ENCODE measurements at regions not wholly inside any gene's neighbourhood (a gene's known extent, or its start where the extent isn't known, plus 50 kb on each side); places are given as distances from the start of the nearest gene placed in this dataset.

DNA sequence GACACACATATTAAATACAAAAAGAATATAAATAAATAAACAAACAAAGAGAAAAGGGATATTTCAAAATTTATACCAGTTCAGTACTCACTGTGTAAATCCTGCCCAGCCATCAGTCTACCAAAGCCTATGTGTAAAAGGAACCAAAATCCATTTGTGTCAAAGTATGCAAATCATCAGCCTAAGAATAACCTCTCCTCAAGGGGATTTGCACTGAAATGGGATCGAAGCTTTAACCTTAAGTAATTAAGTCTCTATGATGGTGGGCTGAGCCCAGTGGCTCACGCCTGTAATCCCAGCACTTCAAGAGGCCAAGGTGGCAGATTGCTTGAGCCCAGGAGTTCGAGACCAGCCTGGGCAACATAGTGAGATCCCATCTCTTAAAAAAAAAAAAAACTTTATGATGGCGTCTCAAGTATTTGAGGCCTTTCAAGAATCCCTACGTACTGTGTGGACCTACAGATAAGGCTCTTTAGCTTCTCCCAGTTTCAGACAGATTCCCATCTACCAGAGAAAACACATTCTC, 57.8 kb upstream of the METAP2 start:
- no peak for TF ChIP-seq CTCF (IDR thresholded peaks at IDR 0.05)
- TF ChIP-seq POLR2A (IDR thresholded peaks at IDR 0.05), result no peak
